ENCODE measurements at regions not wholly inside any gene's neighbourhood (a gene's known extent, or its start where the extent isn't known, plus 50 kb on each side); places are given as distances from the start of the nearest gene placed in this dataset.
"Not testable (repeated sequence)": the region's sequence is repeated elsewhere in the genome, so short reads cannot be mapped to it uniquely, and the experiment has no call there.

DNA sequence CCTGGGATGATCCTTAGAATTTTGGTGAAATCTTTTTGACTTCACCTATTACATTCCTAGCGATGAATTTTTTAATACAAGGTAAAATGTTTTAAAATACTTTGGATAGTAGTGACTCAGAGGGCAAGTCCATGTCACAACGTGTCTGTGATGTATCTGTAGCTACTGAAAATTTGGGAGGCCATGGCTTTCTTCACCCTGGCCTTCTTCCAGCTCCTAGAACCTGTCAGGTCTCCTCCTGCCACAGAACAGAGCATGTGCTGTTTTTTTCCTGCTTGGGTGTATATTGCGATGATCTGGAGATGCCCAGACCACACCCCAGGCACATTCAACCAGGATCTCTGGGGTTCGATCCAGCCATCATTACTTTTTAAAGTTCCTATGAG lies 194.4 kb downstream of the BTBD3 start:
- H3K4me1 ChIP-seq (ENCODE audit: control insufficient read depth in 1 of 2, insufficient read depth in 2 of 2, low read length in 2 of 2) = no peaks in the 10 kb centered on the region
- H3K27ac ChIP-seq (ENCODE audit: low read depth in 1 of 2, low read length in 2 of 2) = no peak overlapping the region
- no peaks in the 10 kb centered on the region for H3K9me3 ChIP-seq (ENCODE audit: control insufficient read depth, low read length)
- H3K4me3 ChIP-seq (ENCODE audit: low read length in 2 of 2) = no peak overlapping the region
- DNase-seq (no peak), ATAC-seq (ENCODE audit: low FRiP score) (no peak)
- no peaks in the 10 kb centered on the region for H3K27me3 ChIP-seq (ENCODE audit: control insufficient read depth in 1 of 2, insufficient read depth in 2 of 2, low read length in 1 of 2)
- no peaks in the 10 kb centered on the region for H3K36me3 ChIP-seq (ENCODE audit: control insufficient read depth in 1 of 2, insufficient read depth in 2 of 2, low read length in 1 of 2)
- intact Hi-C loops (cut with DNase I) = no loop called here
- WGBS, 2 donors = 88 to 91% methylated on average over 4 of the region's 4 CpGs

DNA sequence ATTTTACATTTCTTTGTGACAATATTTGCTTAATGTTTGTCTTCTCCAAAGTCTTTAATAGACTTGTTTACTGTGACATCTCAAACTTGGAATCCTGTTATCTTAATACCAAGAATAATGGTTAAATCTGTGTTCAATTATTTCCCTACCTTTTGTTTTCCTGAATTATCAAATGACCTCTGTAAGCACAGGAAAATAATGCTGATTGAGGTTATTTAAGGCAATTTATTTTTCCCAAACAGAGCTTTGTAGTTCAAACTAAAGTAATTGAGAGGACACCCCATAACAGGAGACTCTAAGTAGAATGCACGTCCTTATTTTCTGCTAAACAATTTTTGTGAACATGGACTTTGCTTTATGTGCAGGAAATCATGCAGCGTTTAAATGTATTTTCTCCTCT lies 195.0 kb downstream of the BTBD3 start:
- Histone ChIP-seq H3K27ac (ENCODE audit: low read depth in 1 of 2, low read length in 2 of 2) (no peak overlapping the region), H3K27me3 (ENCODE audit: control insufficient read depth in 1 of 2, insufficient read depth in 2 of 2, low read length in 1 of 2) (no peaks in the 10 kb centered on the region), H3K4me1 (ENCODE audit: control insufficient read depth in 1 of 2, insufficient read depth in 2 of 2, low read length in 2 of 2) (no peaks in the 10 kb centered on the region), H3K4me3 (ENCODE audit: low read length in 2 of 2) (no peak overlapping the region), H3K9me3 (ENCODE audit: control insufficient read depth, low read length) (no peaks in the 10 kb centered on the region), H3K36me3 (ENCODE audit: control insufficient read depth in 1 of 2, insufficient read depth in 2 of 2, low read length in 1 of 2) (no peaks in the 10 kb centered on the region)
- 89 to 90% methylated on average over 2 of the region's 2 CpGs for WGBS, 2 donors
- intact Hi-C loops (cut with DNase I) = no loop called here
- DNase-seq (no peak), ATAC-seq (ENCODE audit: low FRiP score) (no peak)

DNA sequence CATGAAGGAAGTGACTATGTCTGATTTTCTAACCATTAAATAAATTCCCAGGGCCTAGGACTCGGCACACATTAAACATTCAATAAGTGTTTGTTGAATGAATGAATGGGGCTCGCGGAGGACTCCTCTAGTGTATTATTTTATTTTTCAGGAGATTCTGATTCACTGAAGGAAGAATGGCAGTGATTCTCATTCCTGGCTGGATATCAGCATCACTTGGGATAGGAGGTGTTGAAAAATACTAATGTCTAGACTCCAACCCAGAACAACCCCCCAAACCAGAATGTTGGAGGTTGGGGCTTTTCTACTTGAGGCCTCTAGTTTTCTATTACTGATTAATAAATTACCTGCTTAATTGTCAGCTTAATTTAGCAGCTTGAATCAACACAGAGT lies 195.4 kb downstream of the BTBD3 start:
- Histone ChIP-seq H3K27me3 (ENCODE audit: control insufficient read depth in 1 of 2, insufficient read depth in 2 of 2, low read length in 1 of 2) (no peaks in the 10 kb centered on the region), H3K9me3 (ENCODE audit: control insufficient read depth, low read length) (no peaks in the 10 kb centered on the region), H3K27ac (ENCODE audit: low read depth in 1 of 2, low read length in 2 of 2) (no peak overlapping the region), H3K4me1 (ENCODE audit: control insufficient read depth in 1 of 2, insufficient read depth in 2 of 2, low read length in 2 of 2) (no peaks in the 10 kb centered on the region), H3K4me3 (ENCODE audit: low read length in 2 of 2) (no peak overlapping the region), H3K36me3 (ENCODE audit: control insufficient read depth in 1 of 2, insufficient read depth in 2 of 2, low read length in 1 of 2) (no peaks in the 10 kb centered on the region)
- WGBS, 2 donors = 93 to 94% methylated on average over 3 of the region's 3 CpGs
- intact Hi-C loops (cut with DNase I) = no loop called here
- no peak for ATAC-seq (ENCODE audit: low FRiP score)
- DNase-seq = no peak

DNA sequence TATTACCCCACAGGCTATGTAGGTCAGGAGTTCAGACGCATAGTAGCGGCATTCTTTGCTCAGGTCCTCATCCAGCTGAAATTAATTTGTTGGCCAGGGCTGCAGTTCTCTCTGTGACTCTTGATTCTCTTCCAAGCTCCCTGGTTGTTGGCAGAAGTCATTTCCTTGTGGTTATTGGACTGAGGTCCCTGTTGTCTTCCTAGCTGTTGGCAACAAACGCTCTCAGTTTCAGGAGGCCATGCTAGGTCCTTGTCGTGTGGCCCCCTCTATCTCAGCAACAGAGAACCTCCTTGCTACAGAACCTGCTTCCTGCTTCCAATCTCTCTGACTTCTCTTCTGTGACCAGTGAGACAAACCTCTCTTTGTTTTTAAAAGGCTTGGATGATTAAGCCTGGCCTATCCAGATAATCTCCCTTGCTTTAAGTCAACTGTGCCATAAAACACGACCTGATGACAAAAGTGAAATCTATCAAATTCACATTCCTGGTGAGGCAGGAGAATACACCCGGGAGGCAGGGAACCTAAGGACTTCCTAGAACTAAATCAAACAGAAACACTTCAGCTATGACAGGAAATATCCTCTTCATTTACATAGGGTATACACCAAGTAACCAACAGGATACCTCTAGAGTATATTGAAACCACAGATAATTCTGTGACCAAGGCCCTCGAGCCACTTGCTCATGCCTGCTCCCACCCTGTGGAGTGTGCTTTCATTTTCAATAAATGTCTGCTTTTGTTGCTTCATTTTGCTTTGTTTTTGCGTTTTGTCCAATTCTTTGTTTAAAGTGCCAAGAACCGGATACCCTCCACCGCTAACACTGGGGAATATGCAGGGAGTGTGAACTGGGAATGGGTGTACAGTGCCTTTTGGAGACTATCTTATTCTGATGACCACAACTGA lies 196.0 kb downstream of the BTBD3 start:
- Histone ChIP-seq H3K27me3 (ENCODE audit: control insufficient read depth in 1 of 2, insufficient read depth in 2 of 2, low read length in 1 of 2) (no peaks in the 10 kb centered on the region), H3K4me1 (ENCODE audit: control insufficient read depth in 1 of 2, insufficient read depth in 2 of 2, low read length in 2 of 2) (no peaks in the 10 kb centered on the region), H3K27ac (ENCODE audit: low read depth in 1 of 2, low read length in 2 of 2) (no peak overlapping the region), H3K4me3 (ENCODE audit: low read length in 2 of 2) (no peak overlapping the region), H3K36me3 (ENCODE audit: control insufficient read depth in 1 of 2, insufficient read depth in 2 of 2, low read length in 1 of 2) (no peaks in the 10 kb centered on the region), H3K9me3 (ENCODE audit: control insufficient read depth, low read length) (no peaks in the 10 kb centered on the region)
- peak; percentile 54 for ATAC-seq (ENCODE audit: low FRiP score)
- intact Hi-C loops (cut with DNase I) = no loop called here
- no peak for DNase-seq
- WGBS, 2 donors = 34 to 38% methylated on average over 10 of the region's 10 CpGs

DNA sequence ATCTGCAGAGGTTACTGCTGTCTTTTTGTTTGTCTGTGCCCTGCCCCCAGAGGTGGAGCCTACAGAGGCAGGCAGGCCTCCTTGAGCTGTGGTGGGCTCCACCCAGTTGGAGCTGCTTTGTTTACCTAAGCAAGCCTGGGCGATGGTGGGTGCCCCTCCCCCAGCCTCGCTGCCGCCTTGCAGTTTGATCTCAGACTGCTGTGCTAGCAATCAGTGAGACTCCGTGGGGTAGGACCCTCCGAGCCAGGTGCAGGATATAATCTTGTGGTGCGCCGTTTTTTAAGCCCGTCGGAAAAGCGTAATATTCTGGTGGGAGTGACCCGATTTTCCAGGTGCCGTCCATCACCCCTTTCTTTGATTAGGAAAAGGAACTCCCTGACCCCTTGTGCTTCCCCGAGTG lies 211.4 kb downstream of the BTBD3 start:
- H3K4me3 ChIP-seq (ENCODE audit: low read length in 2 of 2); ATAC-seq (ENCODE audit: low FRiP score); H3K4me1 ChIP-seq (ENCODE audit: control insufficient read depth in 1 of 2, insufficient read depth in 2 of 2, low read length in 2 of 2); DNase-seq; H3K9me3 ChIP-seq (ENCODE audit: control insufficient read depth, low read length); H3K27ac ChIP-seq (ENCODE audit: low read depth in 1 of 2, low read length in 2 of 2); intact Hi-C loops (cut with DNase I); H3K36me3 ChIP-seq (ENCODE audit: control insufficient read depth in 1 of 2, insufficient read depth in 2 of 2, low read length in 1 of 2); H3K27me3 ChIP-seq (ENCODE audit: control insufficient read depth in 1 of 2, insufficient read depth in 2 of 2, low read length in 1 of 2): not testable (repeated sequence)
- WGBS, 2 donors = 54 to 59% methylated on average over 12 to 13 of the region's 13 CpGs

- intact Hi-C loops (cut with DNase I); H3K4me3 ChIP-seq (ENCODE audit: low read length in 2 of 2); ATAC-seq (ENCODE audit: low FRiP score); H3K27ac ChIP-seq (ENCODE audit: low read depth in 1 of 2, low read length in 2 of 2); H3K4me1 ChIP-seq (ENCODE audit: control insufficient read depth in 1 of 2, insufficient read depth in 2 of 2, low read length in 2 of 2); DNase-seq; H3K27me3 ChIP-seq (ENCODE audit: control insufficient read depth in 1 of 2, insufficient read depth in 2 of 2, low read length in 1 of 2); H3K9me3 ChIP-seq (ENCODE audit: control insufficient read depth, low read length); H3K36me3 ChIP-seq (ENCODE audit: control insufficient read depth in 1 of 2, insufficient read depth in 2 of 2, low read length in 1 of 2): not testable (repeated sequence)
- 82 to 84% methylated on average over 10 of the region's 10 CpGs for WGBS, 2 donors
Measured at GRCh38 chr20:12129532-12129931, 211.8 kb downstream of the BTBD3 start.

- no peak for DNase-seq
- no peak overlapping the region for H3K27ac ChIP-seq (ENCODE audit: low read depth in 1 of 2, low read length in 2 of 2)
- no peak for ATAC-seq (ENCODE audit: low FRiP score)
- H3K36me3 ChIP-seq (ENCODE audit: control insufficient read depth in 1 of 2, insufficient read depth in 2 of 2, low read length in 1 of 2) = no peaks in the 10 kb centered on the region
- H3K4me3 ChIP-seq (ENCODE audit: low read length in 2 of 2) = no peak overlapping the region
- H3K9me3 ChIP-seq (ENCODE audit: control insufficient read depth, low read length) = no peaks in the 10 kb centered on the region
- no peaks in the 10 kb centered on the region for H3K4me1 ChIP-seq (ENCODE audit: control insufficient read depth in 1 of 2, insufficient read depth in 2 of 2, low read length in 2 of 2)
- WGBS, 2 donors = 93 to 97% methylated on average over 1 of the region's 1 CpG
- intact Hi-C loops (cut with DNase I) = no loop called here
- no peaks in the 10 kb centered on the region for H3K27me3 ChIP-seq (ENCODE audit: control insufficient read depth in 1 of 2, insufficient read depth in 2 of 2, low read length in 1 of 2)
Measured at GRCh38 chr20:12130781-12131180, 213.1 kb downstream of the BTBD3 start.

DNA sequence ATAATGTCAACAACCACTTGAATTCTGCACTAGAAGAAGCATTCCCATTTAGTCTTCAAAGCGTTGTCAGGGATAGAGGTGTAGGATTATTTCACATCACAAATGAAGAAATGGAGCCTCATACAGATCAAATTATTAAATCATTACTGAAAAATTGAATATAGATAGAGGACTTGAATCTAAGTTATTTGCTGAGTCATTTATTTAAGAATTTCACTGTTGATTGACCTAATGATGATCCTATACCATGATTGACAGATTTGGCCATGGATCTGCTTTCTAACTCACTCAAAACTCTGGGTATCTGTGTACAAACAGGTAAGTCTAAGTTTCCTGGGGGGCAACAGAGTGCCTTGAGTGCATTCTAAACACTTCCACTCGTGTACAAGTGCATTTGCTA lies 215.9 kb downstream of the BTBD3 start:
- H3K36me3 ChIP-seq (ENCODE audit: control insufficient read depth in 1 of 2, insufficient read depth in 2 of 2, low read length in 1 of 2) = no peaks in the 10 kb centered on the region
- 73 to 80% methylated on average over 2 of the region's 2 CpGs for WGBS, 2 donors
- H3K27me3 ChIP-seq (ENCODE audit: control insufficient read depth in 1 of 2, insufficient read depth in 2 of 2, low read length in 1 of 2) = no peaks in the 10 kb centered on the region
- no peak overlapping the region for H3K27ac ChIP-seq (ENCODE audit: low read depth in 1 of 2, low read length in 2 of 2)
- DNase-seq (no peak), ATAC-seq (ENCODE audit: low FRiP score) (no peak)
- H3K9me3 ChIP-seq (ENCODE audit: control insufficient read depth, low read length) = no peaks in the 10 kb centered on the region
- H3K4me1 ChIP-seq (ENCODE audit: control insufficient read depth in 1 of 2, insufficient read depth in 2 of 2, low read length in 2 of 2) = no peaks in the 10 kb centered on the region
- H3K4me3 ChIP-seq (ENCODE audit: low read length in 2 of 2) = no peak overlapping the region
- intact Hi-C loops (cut with DNase I) = no loop called here

DNA sequence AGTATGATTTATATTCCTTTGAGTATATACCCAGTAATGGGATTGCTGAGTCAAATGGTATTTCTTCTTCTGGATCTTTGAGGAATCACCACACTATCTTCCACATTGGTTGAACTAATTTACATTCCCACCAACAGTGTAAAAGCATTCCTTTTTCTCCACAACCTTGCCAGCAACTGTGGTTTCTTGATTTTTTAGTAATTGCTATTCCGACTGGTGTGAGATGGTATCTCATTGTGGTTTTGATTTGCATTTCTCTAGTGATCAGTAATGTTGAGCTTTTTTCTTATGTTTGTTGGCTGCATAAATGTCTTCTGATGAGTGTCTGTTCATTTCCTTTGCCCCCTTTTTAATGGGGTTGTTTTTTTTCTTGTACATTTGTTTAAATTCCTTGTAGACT lies 228.3 kb downstream of the BTBD3 start:
- H3K36me3 ChIP-seq (ENCODE audit: control insufficient read depth in 1 of 2, insufficient read depth in 2 of 2, low read length in 1 of 2); DNase-seq; ATAC-seq (ENCODE audit: low FRiP score); H3K9me3 ChIP-seq (ENCODE audit: control insufficient read depth, low read length); H3K4me1 ChIP-seq (ENCODE audit: control insufficient read depth in 1 of 2, insufficient read depth in 2 of 2, low read length in 2 of 2); intact Hi-C loops (cut with DNase I); H3K27ac ChIP-seq (ENCODE audit: low read depth in 1 of 2, low read length in 2 of 2); H3K4me3 ChIP-seq (ENCODE audit: low read length in 2 of 2); H3K27me3 ChIP-seq (ENCODE audit: control insufficient read depth in 1 of 2, insufficient read depth in 2 of 2, low read length in 1 of 2): not testable (repeated sequence)
- WGBS, 2 donors = 96 to 100% methylated on average over 1 of the region's 1 CpG

Measured in aorta (tissue), 5 donors.